Bronchial epithelial cell (primary cell): ENCODE measurements at regions not wholly inside any gene's neighbourhood (a gene's known extent, or its start where the extent isn't known, plus 50 kb on each side); places are given as distances from the start of the nearest gene placed in this dataset.

Experiments used
- DNase-seq: peaks from one replicate; pipeline ENCODE4 v3.0.0-alpha.2; 2010; ENCODE audit warnings: low read depth
- FAIRE-seq: peaks from 2 replicates; lab custom pipeline; 2011; peaks lifted over from hg19 to GRCh38; lab: Jason Lieb, UNC
- H3K27me3 ChIP-seq: 2 replicates; pipeline ENCODE4 v1.5.1; 2011; ENCODE audit warnings: low read length; ENCODE audit not compliant: control insufficient read depth, insufficient read depth
- H3K36me3 ChIP-seq: 2 replicates; pipeline ENCODE4 v1.5.1; 2011; ENCODE audit warnings: low read length; ENCODE audit not compliant: control insufficient read depth, insufficient read depth
- H3K4me3 ChIP-seq: 2 replicates; pipeline ENCODE4 v1.5.1; 2011; ENCODE audit warnings: mild to moderate bottlenecking, low read depth, low read length, control low read depth
- CTCF ChIP-seq: IDR thresholded peaks from 2 replicates; pipeline ENCODE4 v1.5.1; 2011; ENCODE audit warnings: mild to moderate bottlenecking, moderate library complexity, low read length, control low read depth, inconsistent platforms; ENCODE audit not compliant: insufficient read depth, severe bottlenecking

- FAIRE-seq = no peak
- Histone ChIP-seq H3K4me3 (no peak overlapping the region), H3K36me3 (no peaks in the 10 kb centered on the region), H3K27me3 (no peaks in the 10 kb centered on the region)
- no peak for TF ChIP-seq CTCF
- DNase-seq = no peak
Measured at GRCh38 chr2:226313060-226313459, 486.6 kb downstream of the IRS1 start.

DNA sequence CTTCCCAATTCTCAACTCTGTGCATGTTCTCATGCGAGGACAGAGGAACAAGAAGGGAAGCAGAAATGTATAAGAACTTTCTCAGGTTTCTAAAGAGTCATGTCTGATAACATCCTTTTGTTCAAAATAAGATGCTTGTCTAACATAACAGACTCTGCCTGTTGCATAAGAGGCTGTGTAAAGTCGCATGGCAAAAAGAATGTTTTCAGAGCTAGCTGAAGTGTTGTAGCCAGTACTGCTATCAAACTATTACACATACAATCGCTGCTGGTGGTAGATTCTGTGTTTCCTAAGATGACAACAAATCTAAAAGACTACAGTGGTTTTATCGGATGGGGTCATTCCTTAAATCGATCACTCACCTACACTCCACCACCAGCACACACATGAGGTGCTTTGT lies 487.5 kb downstream of the IRS1 start:
- no peak for TF ChIP-seq CTCF

DNA sequence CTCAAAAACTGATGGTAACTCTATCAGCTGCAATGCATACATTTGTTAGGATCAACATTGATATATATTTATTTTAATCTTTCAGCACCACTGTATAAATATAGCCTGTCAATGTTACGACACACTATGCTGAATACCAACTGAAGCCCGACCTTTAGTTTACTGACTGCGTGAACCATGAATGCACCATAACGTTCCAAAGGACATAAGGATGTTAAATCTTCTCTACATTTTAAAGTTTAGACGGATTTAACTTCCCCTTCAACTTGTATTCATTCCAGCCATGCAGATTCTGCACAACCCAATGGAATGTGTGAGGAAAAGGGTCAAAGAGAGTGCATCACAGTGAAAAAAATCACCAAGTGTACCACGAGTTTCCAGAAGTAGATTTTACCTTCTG lies 489.5 kb downstream of the IRS1 start:
- FAIRE-seq (no peak), DNase-seq (no peak)
- H3K4me3 ChIP-seq = no peak overlapping the region
- H3K27me3 ChIP-seq = no peaks in the 10 kb centered on the region
- no peak for TF ChIP-seq CTCF
- H3K36me3 ChIP-seq = no peaks in the 10 kb centered on the region

More for the DNA sequence above, 487.5 kb downstream of the IRS1 start:
- Histone ChIP-seq H3K27me3 (no peaks in the 10 kb centered on the region), H3K4me3 (no peak overlapping the region), H3K36me3 (no peaks in the 10 kb centered on the region)
- DNase-seq = no peak
- FAIRE-seq = no peak

GRCh38 chr2:226308986-226309385 lies 490.6 kb downstream of the IRS1 start:
- H3K27me3 ChIP-seq = no peaks in the 10 kb centered on the region
- no peak for TF ChIP-seq CTCF
- DNase-seq = no peak
- no peaks in the 10 kb centered on the region for H3K36me3 ChIP-seq
- no peak overlapping the region for H3K4me3 ChIP-seq
- FAIRE-seq = no peak

DNA sequence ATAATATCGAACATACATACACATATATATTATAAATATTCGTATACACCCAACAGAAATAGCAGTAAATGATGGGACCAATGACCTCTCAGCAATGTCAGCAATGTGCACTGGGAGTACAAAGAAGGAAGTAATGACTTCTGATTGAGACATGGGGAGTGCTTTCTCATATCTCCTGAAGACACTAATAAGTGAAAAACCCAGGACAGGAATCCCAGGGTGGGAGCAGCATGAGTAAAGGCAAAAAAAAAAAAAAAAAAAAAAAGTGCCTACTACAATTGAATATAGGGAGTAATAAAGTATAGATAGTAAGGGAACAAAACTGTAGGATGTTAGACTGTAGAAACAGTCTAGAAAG lies 491.3 kb downstream of the IRS1 start:
- DNase-seq (no peak), FAIRE-seq (no peak)
- no peaks in the 10 kb centered on the region for H3K27me3 ChIP-seq
- no peak for TF ChIP-seq CTCF
- no peaks in the 10 kb centered on the region for H3K36me3 ChIP-seq
- no peak overlapping the region for H3K4me3 ChIP-seq

GRCh38 chr2:226307487-226308322 lies 491.9 kb downstream of the IRS1 start:
- FAIRE-seq (no peak), DNase-seq (no peak)
- no peak for TF ChIP-seq CTCF
- Histone ChIP-seq H3K4me3 (no peak overlapping the region), H3K36me3 (no peaks in the 10 kb centered on the region), H3K27me3 (no peaks in the 10 kb centered on the region)
